PC-9 (cell line): ENCODE measurements at regions not wholly inside any gene's neighbourhood (a gene's known extent, or its start where the extent isn't known, plus 50 kb on each side); places are given as distances from the start of the nearest gene placed in this dataset.

Experiments
- BruUV-seq: library from RNA; stranded (reverse); fragments of 400-500 nt; replicated peaks from 2 replicates; lab custom pipeline; 2021; lab: Mats Ljungman, UMichigan
- CTCF ChIA-PET: fragments of 300-600 bp; sonication (Branson Sonifier 250); formaldehyde crosslinking; loops from one replicate; lab custom pipeline; 2022; ENCODE audit warnings: antibody characterized with exemption; lab: Charles Lee
- POLR2A ChIA-PET: fragments of 300-600 bp; sonication (Branson Sonifier 250); formaldehyde crosslinking; loops from one replicate; lab custom pipeline; 2022; ENCODE audit warnings: antibody characterized with exemption; ENCODE audit not compliant: unreplicated experiment; lab: Charles Lee
- DNase-seq, 2 experiments: peaks; one replicate each; pipeline versions ENCODE4 v3.0.0 to v3.0.0-alpha.2; 2015 to 2022; ENCODE audit warnings: mixed read lengths in 1 of 2
- H2AFZ ChIP-seq: fragments of 200-600 bp; sonication (generic); 2 replicates; pipeline ENCODE4 v1.8.1; 2017; ENCODE audit warnings: antibody characterized with exemption
- H3F3A ChIP-seq: fragments of 200-600 bp; sonication (generic); 2 replicates; pipeline ENCODE4 v1.8.1; 2017; ENCODE audit warnings: antibody characterized with exemption, mild to moderate bottlenecking, low read depth; ENCODE audit not compliant: insufficient read depth
- H3K27ac ChIP-seq: fragments of 200-600 bp; sonication (generic); 2 replicates; pipeline ENCODE4 v1.6.1; 2016; ENCODE audit warnings: mixed run types
- H3K27me3 ChIP-seq: fragments of 200-600 bp; sonication (generic); 2 replicates; pipeline ENCODE4 v1.6.1; 2016; ENCODE audit warnings: low read depth, mixed run types; ENCODE audit not compliant: insufficient read depth
- H3K36me3 ChIP-seq: fragments of 200-600 bp; sonication (generic); 2 replicates; pipeline ENCODE4 v1.6.1; 2016; ENCODE audit warnings: low read depth, mixed run types
- H3K4me1 ChIP-seq: fragments of 200-600 bp; sonication (generic); replicated peaks from 2 replicates; pipeline ENCODE4 v1.6.1; 2016; ENCODE audit warnings: mixed run types; ENCODE audit not compliant: insufficient read depth
- H3K4me2 ChIP-seq: fragments of 200-600 bp; sonication (generic); 2 replicates; pipeline ENCODE4 v1.6.1; 2017; ENCODE audit warnings: mixed run types
- H3K4me3 ChIP-seq: fragments of 200-600 bp; sonication (generic); 2 replicates; pipeline ENCODE4 v1.6.1; 2016; ENCODE audit warnings: mixed run types
- H3K79me2 ChIP-seq: fragments of 200-600 bp; sonication (generic); 2 replicates; pipeline ENCODE4 v1.6.1; 2017; ENCODE audit warnings: low read depth, mixed run types
- H3K9me2 ChIP-seq: fragments of 200-600 bp; sonication (generic); 2 replicates; pipeline ENCODE4 v1.8.1; 2017; ENCODE audit warnings: mild to moderate bottlenecking; ENCODE audit not compliant: insufficient read depth
- H3K9me3 ChIP-seq: fragments of 200-600 bp; sonication (generic); 2 replicates; pipeline ENCODE4 v1.8.1; 2016; ENCODE audit warnings: low read depth; ENCODE audit not compliant: insufficient read depth
- H4K20me1 ChIP-seq: fragments of 200-600 bp; sonication (generic); 2 replicates; pipeline ENCODE4 v1.8.1; 2017; ENCODE audit not compliant: insufficient read depth
- CTCF ChIP-seq: fragments of 200-600 bp; sonication (generic); conservative IDR thresholded peaks from 2 replicates; pipeline ENCODE4 v1.6.1; 2017; ENCODE audit warnings: mixed run types, antibody characterized with exemption, mild to moderate bottlenecking, moderate library complexity
- EZH2 ChIP-seq: fragments of 200-600 bp; sonication (generic); IDR thresholded peaks from 2 replicates; pipeline ENCODE4 v1.8.0; 2017; ENCODE audit warnings: antibody characterized with exemption, low read depth
- intact Hi-C: fragments of 100-400 bp; cut with micrococcal nuclease; formaldehyde crosslinking; loops from one replicate; pipeline ENCODE4 v1.10.0; 2022; ENCODE audit not compliant: unreplicated experiment

- Histone ChIP-seq H3K4me1 (no peaks in the 10 kb centered on the region), H3K9me3 (no peaks in the 10 kb centered on the region), H3F3A (no peaks in the 10 kb centered on the region), H3K4me3 (no peak overlapping the region), H3K36me3 (no peaks in the 10 kb centered on the region), H4K20me1 (no peaks in the 10 kb centered on the region), H3K27me3 (no peaks in the 10 kb centered on the region), H3K9me2 (no peaks in the 10 kb centered on the region), H3K27ac (no peak overlapping the region), H3K79me2 (no peaks in the 10 kb centered on the region), H3K4me2 (no peak overlapping the region), H2AFZ (no peak overlapping the region)
- TF ChIP-seq EZH2, result no peak
- TF ChIP-seq CTCF, result no peak
- ChIA-PET POLR2A (no interaction called here), CTCF (interaction anchor here (0.6 kb wide), 1 partner anchor 1121 kb away, joined by 4 read pairs; no protein-coding TSS in a partner anchor)
- BruUV-seq, result no TSS peak
- intact Hi-C loops, result no loop called here
- no peak for DNase-seq
These were observed 433.1 kb upstream of the SMIM31 start for GRCh38 chr4:164320847-164321246.

GRCh38 chr4:164326056-164326455 lies 427.9 kb upstream of the SMIM31 start:
- Histone ChIP-seq H3K4me2 (no peak overlapping the region), H2AFZ (no peak overlapping the region), H3K79me2 (no peaks in the 10 kb centered on the region), H4K20me1 (no peaks in the 10 kb centered on the region), H3K4me1 (no peaks in the 10 kb centered on the region), H3F3A (no peaks in the 10 kb centered on the region), H3K36me3 (no peaks in the 10 kb centered on the region), H3K9me3 (no peaks in the 10 kb centered on the region), H3K4me3 (no peak overlapping the region), H3K9me2 (no peaks in the 10 kb centered on the region), H3K27me3 (no peaks in the 10 kb centered on the region), H3K27ac (no peak overlapping the region)
- intact Hi-C loops, result no loop called here
- no peak for TF ChIP-seq EZH2
- no peak for TF ChIP-seq CTCF
- no TSS peak for BruUV-seq
- ChIA-PET POLR2A (no interaction called here), CTCF (no interaction called here)
- DNase-seq, result no peak

- Histone ChIP-seq H3K27ac (no peak overlapping the region), H3K27me3 (no peaks in the 10 kb centered on the region), H3K4me3 (no peak overlapping the region), H3K4me2 (no peak overlapping the region), H3K36me3 (no peaks in the 10 kb centered on the region), H4K20me1 (no peaks in the 10 kb centered on the region), H3F3A (no peaks in the 10 kb centered on the region), H3K4me1 (no peaks in the 10 kb centered on the region), H3K9me2 (no peaks in the 10 kb centered on the region), H3K79me2 (no peaks in the 10 kb centered on the region), H2AFZ (no peak overlapping the region), H3K9me3 (no peaks in the 10 kb centered on the region; the same call in 1 of the 2 replicates)
- BruUV-seq, result no TSS peak
- DNase-seq, result no peak
- ChIA-PET CTCF (no interaction called here), POLR2A (no interaction called here)
- TF ChIP-seq CTCF, result no peak
- TF ChIP-seq EZH2, result no peak
- intact Hi-C loops, result no loop called here
These were observed 416.5 kb upstream of the SMIM31 start for GRCh38 chr4:164337219-164337944.
